HG03139 (cell line): ENCODE measurements at regions not wholly inside any gene's neighbourhood (a gene's known extent, or its start where the extent isn't known, plus 50 kb on each side); places are given as distances from the start of the nearest gene placed in this dataset.

ENCODE experiments used
- ATAC-seq: cut with Tn5 transposase; IDR thresholded peaks from one replicate; pipeline ENCODE4 v1.9.1; 2021; ENCODE audit not compliant: unreplicated experiment

DNA sequence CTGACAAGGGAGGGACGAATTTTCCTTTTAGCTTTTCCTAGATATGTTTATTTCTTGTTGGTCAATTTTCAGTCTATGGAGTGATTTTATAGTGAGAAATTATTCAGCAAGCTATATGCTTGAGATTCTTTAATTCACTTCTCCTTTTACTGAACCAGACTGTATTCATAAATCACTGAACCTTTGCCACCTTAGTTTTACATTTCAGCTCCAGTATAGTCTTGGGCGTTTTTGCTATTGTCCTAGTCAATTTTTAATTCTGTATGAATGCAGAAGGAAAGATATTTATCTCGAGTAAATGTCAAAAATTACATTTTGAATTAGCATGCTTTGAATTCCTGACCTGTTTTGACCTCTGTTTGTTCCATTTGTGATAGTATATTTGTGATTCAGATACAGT, 468.9 kb downstream of the IPMK start:
- no peak for ATAC-seq

DNA sequence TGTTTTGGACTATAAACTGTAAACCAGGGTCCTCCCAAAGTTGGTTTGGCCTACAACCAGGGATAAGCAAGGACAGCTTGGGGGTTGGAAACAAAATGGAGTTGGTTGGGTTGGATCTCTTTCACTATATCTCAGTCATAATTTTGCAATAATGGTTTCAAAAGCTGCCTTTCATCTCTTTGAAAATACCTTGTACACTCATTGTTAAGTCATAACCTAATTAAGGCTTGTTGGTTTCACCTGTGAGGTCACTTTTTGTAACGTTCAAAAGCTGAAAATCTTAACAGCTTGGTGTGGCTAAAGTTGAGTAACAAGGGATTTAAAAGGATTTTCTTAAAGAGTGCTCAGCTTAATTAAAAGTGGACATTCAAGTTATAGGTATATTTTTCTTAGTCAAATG, 476.1 kb downstream of the IPMK start:
- no peak for ATAC-seq

DNA sequence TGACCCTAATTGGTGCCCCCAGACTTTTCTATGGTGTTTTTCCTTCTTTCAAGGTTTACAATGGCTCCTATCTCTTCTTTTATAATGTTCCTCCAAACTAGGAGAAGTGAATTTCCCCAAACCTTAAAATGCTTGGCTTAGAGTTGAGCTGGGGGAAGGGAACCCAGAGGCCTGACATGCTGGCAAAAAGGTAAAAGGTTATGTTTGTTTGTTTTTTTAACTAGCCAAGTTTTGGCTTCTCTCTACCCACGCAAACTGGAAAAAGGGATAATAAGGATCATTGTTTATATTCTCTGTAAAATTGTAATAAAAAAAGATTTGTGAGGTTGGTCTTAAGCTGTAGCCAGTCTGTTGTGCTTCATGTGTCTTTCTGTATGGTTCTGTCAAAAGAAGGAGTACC, 477.0 kb downstream of the IPMK start:
- ATAC-seq = no peak

- no peak for ATAC-seq
Measured at GRCh38 chr10:57788117-57788516, 479.6 kb downstream of the IPMK start.

DNA sequence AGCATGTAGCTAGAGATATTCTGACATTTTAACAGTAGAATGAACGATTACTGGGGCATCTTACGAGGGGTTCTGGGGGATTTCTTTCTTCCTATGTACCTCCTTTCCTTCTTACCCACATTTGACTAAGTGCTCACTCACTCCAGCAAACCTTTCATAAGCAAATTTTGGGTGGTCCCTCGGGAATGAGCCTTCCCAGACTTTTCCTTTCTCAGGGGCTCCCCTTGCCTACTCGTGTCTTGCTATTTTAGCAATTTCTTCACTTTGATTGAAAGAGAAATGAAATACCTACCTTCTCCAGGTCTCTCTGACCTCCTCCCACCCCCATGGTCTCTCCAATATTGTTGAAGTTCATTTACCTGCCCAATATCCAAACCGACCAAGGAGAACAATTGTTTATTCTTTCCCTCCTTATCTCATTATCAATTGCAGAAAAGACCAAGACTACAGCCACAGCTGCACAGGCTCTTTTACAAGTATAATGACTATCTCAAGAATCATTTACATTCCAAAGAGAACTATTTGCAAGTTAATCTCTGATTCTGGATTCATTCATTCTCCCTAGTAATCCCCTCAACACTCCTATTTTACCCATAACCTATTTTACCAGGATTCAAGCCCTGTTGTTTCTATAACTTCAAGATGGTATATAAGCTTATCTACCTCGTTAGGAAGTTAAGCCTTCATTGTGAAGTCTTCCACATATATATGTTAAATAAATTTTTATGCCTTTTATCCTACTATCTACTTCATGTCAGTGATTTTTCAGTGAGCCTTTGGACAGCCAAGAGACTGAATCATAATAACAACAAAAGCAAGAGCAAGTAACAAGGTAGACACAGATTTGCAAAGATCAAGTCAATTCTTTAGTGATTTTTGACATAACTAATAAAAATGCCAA, 480.6 kb downstream of the IPMK start:
- no peak for ATAC-seq

DNA sequence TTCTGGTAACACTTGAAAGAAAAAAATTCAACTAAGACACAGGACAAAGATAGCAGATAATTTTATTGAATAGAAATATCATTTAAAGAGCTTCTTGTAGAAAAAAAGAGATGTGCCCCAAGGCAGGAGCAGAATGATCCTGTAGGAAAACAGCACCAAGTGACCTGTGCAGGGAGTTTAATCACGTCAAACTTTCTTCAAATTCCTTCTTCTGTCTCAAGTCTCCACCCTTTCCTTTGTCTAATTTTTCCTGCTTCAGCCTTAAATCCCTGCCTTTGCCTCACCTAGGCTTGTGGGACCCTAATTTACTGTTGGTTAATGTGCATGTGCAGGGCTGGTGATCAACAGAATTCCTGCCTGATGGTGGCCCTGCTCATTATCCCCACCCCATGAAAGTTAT, 481.4 kb downstream of the IPMK start:
- ATAC-seq = no peak

DNA sequence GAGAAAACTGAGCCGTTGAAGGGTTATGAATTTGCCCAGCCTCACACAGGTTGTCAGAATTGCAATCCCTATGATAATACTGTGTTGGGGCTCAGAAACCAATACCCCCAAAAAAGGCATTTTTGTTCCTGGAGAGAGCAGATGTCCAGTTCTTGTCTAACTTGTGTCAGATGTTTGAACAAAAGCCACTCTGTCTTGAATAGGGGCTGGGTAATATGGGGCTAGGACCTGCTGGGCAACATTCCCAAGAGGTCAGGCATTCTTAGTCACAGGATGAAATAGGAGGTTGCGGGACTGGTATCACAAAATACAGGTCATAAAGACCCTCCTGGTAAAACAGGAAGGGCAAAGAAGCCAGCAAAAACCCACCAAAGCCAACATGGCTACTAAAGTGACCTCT, 482.1 kb downstream of the IPMK start:
- ATAC-seq = no peak

- ATAC-seq = no peak
Measured at GRCh38 chr10:57785068-57785467, 482.6 kb downstream of the IPMK start.

DNA sequence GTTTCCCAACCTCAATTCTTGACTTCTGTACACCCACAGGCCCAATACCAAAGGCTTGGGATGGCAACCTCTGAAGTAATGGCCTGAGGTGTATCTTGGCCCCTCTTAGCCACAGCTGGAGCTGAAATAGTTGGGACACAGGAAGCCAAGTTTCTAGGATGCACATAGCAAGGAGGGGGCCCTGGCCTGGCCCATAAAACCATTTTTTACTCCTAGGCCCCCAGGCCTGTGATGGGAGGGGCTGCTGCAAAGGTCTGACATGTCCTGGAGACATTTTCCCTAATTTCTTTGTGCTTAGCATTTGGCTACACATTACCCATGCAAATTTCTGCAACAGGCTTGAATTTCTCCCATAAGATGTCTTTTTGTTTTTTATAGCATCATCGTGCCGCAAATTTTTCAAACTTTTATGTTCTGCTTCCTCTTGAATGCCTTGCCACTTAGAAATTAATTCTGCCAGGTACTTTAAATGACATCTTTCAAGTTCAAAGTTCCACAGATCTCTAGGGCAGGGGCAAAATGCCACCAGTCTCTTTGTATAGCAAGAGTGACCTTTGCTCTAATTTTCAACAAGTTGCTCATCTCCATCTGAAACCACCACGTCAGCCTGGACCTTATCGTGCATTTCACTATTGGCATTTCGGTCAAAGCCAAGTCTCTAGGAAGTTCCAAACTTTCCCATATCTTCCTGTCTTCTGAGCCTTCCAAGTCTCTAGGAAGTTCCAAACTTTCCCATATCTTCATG, 490.8 kb downstream of the IPMK start:
- no peak for ATAC-seq

DNA sequence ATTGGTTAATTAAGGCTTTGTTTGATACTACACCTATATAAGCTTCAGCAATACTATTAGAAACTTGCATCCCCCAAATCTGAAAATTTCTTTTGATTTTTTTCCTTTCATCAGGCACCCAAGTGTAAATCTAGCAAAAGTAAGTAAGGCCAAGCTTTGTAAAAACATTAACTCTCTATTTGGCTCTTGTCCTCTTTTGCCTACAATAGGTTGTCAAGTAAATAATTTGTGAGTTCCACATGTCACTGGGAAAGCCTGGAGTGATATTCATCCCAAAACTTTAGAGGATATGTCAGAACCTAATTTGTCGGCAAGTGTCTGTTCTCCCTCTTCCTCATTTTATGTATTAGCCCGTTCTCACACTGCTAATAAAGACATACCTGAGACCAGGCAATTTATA, 492.4 kb downstream of the IPMK start:
- ATAC-seq = no peak

DNA sequence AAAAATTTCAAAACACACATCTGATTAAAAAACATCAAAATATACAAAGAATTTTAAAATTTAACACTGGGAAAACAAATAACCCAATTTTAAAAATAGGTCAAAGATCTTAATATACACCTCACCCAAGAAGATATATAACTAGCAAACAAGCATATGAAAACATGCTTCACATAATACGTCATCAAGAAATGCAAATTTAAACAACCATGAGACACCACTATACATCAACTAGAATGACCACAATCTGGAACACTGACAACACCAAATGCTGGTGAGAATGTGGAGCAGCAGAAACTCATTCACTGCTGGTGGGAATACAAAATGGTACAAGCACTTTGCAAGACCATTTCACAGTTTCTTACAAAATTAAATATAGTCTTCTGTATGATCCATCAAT, 498.4 kb downstream of the IPMK start:
- ATAC-seq = no peak

- ATAC-seq = no peak
Measured at GRCh38 chr10:57759777-57760176, 507.9 kb downstream of the IPMK start.

DNA sequence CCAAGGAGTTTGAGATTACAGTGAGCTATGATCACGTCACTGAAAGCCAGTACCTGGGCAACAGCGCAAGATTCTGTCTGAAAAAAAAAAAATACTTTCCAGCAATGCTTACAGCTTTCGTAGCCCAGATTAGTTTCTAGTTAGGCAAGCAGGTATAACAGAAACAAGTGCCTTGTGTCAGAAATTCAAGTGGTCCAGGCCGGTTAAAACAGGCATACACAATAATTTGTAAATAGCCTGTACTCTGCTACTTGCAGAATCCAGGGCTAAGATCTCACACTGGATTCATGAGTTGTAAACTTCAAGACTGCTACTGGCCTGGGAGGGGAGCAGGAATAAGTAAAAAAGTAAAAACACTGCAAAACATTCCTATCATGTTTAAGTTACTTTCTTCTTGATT, 512.9 kb downstream of the IPMK start:
- no peak for ATAC-seq

GRCh38 chr10:57743711-57744110, 524.0 kb downstream of the IPMK start:
- ATAC-seq = no peak

GRCh38 chr10:57741751-57742150, 525.9 kb downstream of the IPMK start:
- ATAC-seq = no peak

- no peak for ATAC-seq
Measured at GRCh38 chr10:57723305-57723704, 544.4 kb downstream of the IPMK start.

DNA sequence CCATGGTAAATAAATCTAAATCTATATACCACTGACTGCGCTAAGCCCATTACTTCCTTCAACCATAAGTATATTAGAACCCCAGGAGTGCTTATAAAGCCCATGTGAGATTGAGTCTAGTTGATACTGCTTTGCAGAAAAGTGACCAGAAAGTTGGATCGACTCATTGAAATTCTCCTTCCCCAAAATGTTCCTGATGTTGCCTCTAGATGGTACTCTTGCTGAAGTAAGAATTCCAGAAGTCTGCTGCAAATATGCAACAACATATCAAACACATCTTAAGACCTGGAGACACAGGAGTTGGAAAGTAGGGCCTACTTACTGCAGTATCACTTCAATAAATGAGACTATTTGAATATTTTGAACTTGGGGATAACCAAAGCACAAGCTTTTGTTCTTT, 550.8 kb downstream of the IPMK start:
- ATAC-seq = no peak

GRCh38 chr10:57715233-57715632, 552.5 kb downstream of the IPMK start:
- no peak for ATAC-seq

DNA sequence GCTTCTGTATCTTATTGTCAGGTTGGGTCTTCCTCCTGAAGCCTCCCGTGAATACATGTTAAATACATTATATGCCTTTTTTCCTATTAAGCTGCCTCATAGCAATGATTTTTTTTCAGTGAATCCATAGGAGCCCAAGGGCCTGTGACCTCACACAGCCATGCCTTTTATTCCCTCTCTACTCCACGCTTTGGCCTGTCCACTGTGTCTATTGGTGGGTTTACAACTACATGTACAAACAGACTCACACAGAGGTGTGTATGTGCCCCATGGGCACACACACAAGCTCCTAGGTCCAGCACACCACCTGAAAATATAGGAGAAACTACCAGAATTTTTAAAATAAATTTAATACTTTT, 560.4 kb downstream of the IPMK start:
- ATAC-seq = no peak

GRCh38 chr10:57706576-57707299, 561.0 kb downstream of the IPMK start:
- ATAC-seq = no peak

GRCh38 chr10:57706016-57706415, 561.7 kb downstream of the IPMK start:
- ATAC-seq = no peak

DNA sequence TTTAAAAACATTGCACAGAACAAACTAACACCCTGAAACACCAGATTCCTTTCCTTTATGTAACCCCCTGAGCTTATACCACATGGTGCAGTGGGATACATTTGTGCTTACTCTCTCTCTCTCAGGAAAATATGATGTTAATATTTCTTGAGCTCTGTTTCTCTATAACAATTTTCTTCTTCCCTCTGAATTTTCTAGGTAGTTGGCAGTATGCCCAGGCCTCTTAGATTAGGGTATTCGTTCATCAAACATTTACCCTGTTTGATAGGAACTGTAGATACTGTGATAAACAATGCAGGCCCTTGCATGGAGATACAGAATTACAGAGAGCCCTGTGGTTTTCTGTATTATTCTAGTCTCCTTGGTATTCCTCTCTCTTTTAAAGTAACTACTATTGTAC, 567.8 kb downstream of the IPMK start:
- no peak for ATAC-seq
